ENCODE measurements at regions not wholly inside any gene's neighbourhood (a gene's known extent, or its start where the extent isn't known, plus 50 kb on each side); places are given as distances from the start of the nearest gene placed in this dataset.

DNA sequence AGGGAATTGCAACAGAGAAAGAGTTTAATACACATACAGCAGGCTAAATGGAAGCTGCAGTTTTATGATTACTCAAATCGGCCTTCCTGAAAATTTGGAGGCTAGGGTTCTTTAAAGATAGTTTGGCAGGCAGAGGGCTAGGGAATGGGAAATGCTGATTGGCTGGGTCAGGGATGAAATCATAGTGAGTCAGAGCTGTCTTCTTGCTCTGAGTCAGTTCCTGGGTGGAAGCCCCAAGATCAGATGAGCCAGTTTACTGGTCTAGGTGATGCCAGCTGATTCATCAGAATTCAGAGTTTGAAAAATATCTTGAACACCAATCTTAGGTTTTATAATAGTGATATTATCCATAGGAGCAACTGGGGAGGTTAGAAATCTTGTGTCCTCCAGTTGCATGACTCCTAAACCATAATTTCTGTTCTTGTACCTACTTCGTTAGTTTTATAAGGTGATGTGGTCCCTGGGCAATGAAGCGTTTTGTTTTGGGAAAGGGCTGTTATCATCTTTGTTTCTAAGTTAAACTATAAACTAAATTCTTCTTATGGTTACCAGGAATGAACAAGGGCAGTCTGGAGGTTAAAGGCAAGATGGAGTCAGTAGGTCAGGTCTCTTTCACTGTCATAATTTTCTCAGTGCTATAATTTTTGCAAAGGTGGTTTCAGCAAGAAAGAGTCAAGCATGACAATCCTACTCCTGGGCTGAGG lies 257.8 kb upstream of the CCDC196 start:
- DNase-seq (no peak), ATAC-seq (ENCODE audit: low FRiP score in 2 of 2) (no peak)
- Histone ChIP-seq H3K9me3 (peaks cover 0 to 5% (median 0%) of the 10 kb centered on the region in 4 donors), H3K36me3 (no peaks in the 10 kb centered on the region), H3K27me3 (no peaks in the 10 kb centered on the region), H3K4me1 (peaks cover 0 to 4% (median 0%) of the 10 kb centered on the region in 4 donors), H3K27ac (no peak overlapping the region), H3K4me3 (no peak overlapping the region)
- TF ChIP-seq POLR2A (IDR thresholded peaks at IDR 0.05) (no peak), CTCF (IDR thresholded peaks at IDR 0.05) (no peak), EP300 (IDR thresholded peaks at IDR 0.05) (no peak), POLR2AphosphoS5 (IDR thresholded peaks at IDR 0.05) (no peak)
- 90 to 91% methylated on average over 3 of the region's 3 CpGs for WGBS, 2 donors

DNA sequence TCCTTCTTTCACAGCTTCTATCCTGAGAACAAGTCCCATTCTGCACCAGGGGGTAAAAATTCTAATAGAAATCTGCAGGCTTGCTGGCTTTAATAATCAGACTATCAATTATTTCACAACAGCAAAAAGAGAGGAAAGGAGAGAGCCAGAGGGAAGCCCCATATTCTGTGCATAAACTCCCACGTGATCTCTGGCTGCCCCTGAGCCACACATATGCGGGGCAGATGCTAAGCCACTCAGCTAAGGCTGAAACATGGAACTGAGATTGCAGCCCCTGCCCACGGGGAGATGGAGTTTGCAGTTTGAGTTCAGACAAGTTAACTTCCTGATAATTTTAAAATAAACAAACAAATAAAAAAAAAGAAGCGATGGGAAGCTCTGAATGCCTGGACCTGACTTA lies 254.4 kb upstream of the CCDC196 start:
- Histone ChIP-seq H3K4me1 (peaks cover 0 to 4% (median 0%) of the 10 kb centered on the region in 4 donors), H3K4me3 (no peak overlapping the region), H3K27ac (no peak overlapping the region), H3K9me3 (peaks cover 0 to 5% (median 0%) of the 10 kb centered on the region in 4 donors), H3K27me3 (no peaks in the 10 kb centered on the region), H3K36me3 (no peaks in the 10 kb centered on the region)
- ATAC-seq (ENCODE audit: low FRiP score in 2 of 2) (no peak), DNase-seq (no peak)
- no peak for TF ChIP-seq POLR2AphosphoS5 (IDR thresholded peaks at IDR 0.05)
- no peak for TF ChIP-seq POLR2A (IDR thresholded peaks at IDR 0.05)
- TF ChIP-seq CTCF (IDR thresholded peaks at IDR 0.05): no peak
- TF ChIP-seq EP300 (IDR thresholded peaks at IDR 0.05): no peak
- WGBS, 2 donors: 16 to 28% methylated on average over 4 of the region's 4 CpGs

GRCh38 chr14:66233591-66233990 lies 252.6 kb upstream of the CCDC196 start:
- Histone ChIP-seq H3K27me3 (no peaks in the 10 kb centered on the region), H3K9me3 (no peaks in the 10 kb centered on the region), H3K27ac (no peak overlapping the region), H3K4me1 (peaks cover 0 to 4% (median 0%) of the 10 kb centered on the region in 4 donors), H3K4me3 (no peak overlapping the region), H3K36me3 (no peaks in the 10 kb centered on the region)
- WGBS, 2 donors: 49 to 65% methylated on average over 4 of the region's 4 CpGs
- TF ChIP-seq POLR2A (IDR thresholded peaks at IDR 0.05) (no peak), EP300 (IDR thresholded peaks at IDR 0.05) (no peak), CTCF (IDR thresholded peaks at IDR 0.05) (no peak), POLR2AphosphoS5 (IDR thresholded peaks at IDR 0.05) (no peak)
- DNase-seq (no peak), ATAC-seq (ENCODE audit: low FRiP score in 2 of 2) (no peak)

GRCh38 chr14:66234411-66234810 lies 251.8 kb upstream of the CCDC196 start:
- Histone ChIP-seq H3K27me3 (no peaks in the 10 kb centered on the region), H3K27ac (no peak overlapping the region), H3K36me3 (no peaks in the 10 kb centered on the region), H3K4me1 (peaks cover 0 to 4% (median 0%) of the 10 kb centered on the region in 4 donors), H3K9me3 (no peaks in the 10 kb centered on the region), H3K4me3 (no peak overlapping the region)
- ATAC-seq (ENCODE audit: low FRiP score in 2 of 2): no peak
- TF ChIP-seq POLR2AphosphoS5 (IDR thresholded peaks at IDR 0.05): no peak
- TF ChIP-seq POLR2A (IDR thresholded peaks at IDR 0.05): no peak
- TF ChIP-seq CTCF (IDR thresholded peaks at IDR 0.05): no peak
- no peak for TF ChIP-seq EP300 (IDR thresholded peaks at IDR 0.05)
- WGBS, 2 donors: 79 to 93% methylated on average over 2 of the region's 2 CpGs
- no peak for DNase-seq

GRCh38 chr14:66237741-66238140 lies 248.4 kb upstream of the CCDC196 start:
- TF ChIP-seq POLR2AphosphoS5 (IDR thresholded peaks at IDR 0.05): no peak
- no peak for TF ChIP-seq CTCF (IDR thresholded peaks at IDR 0.05)
- no peak for TF ChIP-seq EP300 (IDR thresholded peaks at IDR 0.05)
- no peak for TF ChIP-seq POLR2A (IDR thresholded peaks at IDR 0.05)
- 69 to 73% methylated on average over 4 of the region's 4 CpGs for WGBS, 2 donors
- Histone ChIP-seq H3K27ac (no peak overlapping the region), H3K4me1 (no peaks in the 10 kb centered on the region), H3K36me3 (no peaks in the 10 kb centered on the region), H3K27me3 (no peaks in the 10 kb centered on the region), H3K4me3 (no peak overlapping the region), H3K9me3 (no peaks in the 10 kb centered on the region)
- DNase-seq (no peak), ATAC-seq (ENCODE audit: low FRiP score in 2 of 2) (no peak)
